ENCODE measurements at regions not wholly inside any gene's neighbourhood (a gene's known extent, or its start where the extent isn't known, plus 50 kb on each side); places are given as distances from the start of the nearest gene placed in this dataset.

DNA sequence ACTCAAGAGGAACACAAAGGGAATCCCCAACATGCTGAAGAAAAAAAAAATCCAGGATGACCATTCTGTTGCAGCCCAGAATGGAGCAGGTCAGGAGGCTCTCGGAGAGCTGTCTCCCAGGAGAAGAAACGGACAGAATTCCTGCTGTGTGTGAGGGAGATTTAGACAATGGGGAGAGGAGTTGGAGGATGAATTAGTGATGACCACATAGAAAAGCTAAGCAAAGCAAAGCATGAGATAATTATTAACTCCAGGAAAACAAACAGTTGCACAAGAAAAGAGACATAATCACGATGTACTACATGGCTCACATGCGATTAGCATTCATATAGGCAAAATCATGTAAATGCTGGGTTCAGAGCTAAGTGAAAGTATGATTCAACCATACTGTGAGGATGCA is 61.1 kb upstream of the SMYD2 start:
- Histone ChIP-seq H3K79me2 (ENCODE audit: insufficient read depth, low read depth, low read length) (no peaks in the 10 kb centered on the region), H3K9me2 (ENCODE audit: insufficient read depth, low read length) (no peaks in the 10 kb centered on the region), H3K4me3 (ENCODE audit: low read depth, low read length, poor library complexity, severe bottlenecking) (no peak overlapping the region), H3K36me3 (ENCODE audit: insufficient read depth, low read length) (no peaks in the 10 kb centered on the region), H3K4me1 (ENCODE audit: insufficient read depth, low read length, poor library complexity, severe bottlenecking) (no peaks in the 10 kb centered on the region), H3K9me3 (ENCODE audit: low read length) (no peaks in the 10 kb centered on the region), H2AFZ (ENCODE audit: low read length) (no peak overlapping the region), H4K20me1 (ENCODE audit: insufficient read depth, low read length) (no peaks in the 10 kb centered on the region), H3K27ac (ENCODE audit: low read depth, low read length, poor library complexity, severe bottlenecking) (no peak overlapping the region), H3K4me2 (ENCODE audit: low read length) (no peak overlapping the region)
- TF ChIP-seq, protein P1, sequence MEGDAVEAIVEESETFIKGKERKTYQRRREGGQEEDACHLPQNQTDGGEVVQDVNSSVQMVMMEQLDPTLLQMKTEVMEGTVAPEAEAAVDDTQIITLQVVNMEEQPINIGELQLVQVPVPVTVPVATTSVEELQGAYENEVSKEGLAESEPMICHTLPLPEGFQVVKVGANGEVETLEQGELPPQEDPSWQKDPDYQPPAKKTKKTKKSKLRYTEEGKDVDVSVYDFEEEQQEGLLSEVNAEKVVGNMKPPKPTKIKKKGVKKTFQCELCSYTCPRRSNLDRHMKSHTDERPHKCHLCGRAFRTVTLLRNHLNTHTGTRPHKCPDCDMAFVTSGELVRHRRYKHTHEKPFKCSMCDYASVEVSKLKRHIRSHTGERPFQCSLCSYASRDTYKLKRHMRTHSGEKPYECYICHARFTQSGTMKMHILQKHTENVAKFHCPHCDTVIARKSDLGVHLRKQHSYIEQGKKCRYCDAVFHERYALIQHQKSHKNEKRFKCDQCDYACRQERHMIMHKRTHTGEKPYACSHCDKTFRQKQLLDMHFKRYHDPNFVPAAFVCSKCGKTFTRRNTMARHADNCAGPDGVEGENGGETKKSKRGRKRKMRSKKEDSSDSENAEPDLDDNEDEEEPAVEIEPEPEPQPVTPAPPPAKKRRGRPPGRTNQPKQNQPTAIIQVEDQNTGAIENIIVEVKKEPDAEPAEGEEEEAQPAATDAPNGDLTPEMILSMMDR (conservative IDR thresholded peaks at IDR 0.05; ENCODE audit: low read length): no peak
- no peak for TF ChIP-seq EZH2phosphoT487 (IDR thresholded peaks at IDR 0.05; ENCODE audit: borderline replicate concordance, low read depth, low read length)
- intact Hi-C loops (cut with micrococcal nuclease; ENCODE audit: unreplicated experiment): loop anchor here (5.0 kb wide), 1 partner anchor 367 kb away; no protein-coding TSS in a partner anchor
- DNase-seq (ENCODE audit: low spot score): no peak
- ChIA-PET POLR2A (interaction anchor here (1.0 kb wide), 1 partner anchor 10 kb away, joined by 3 read pairs; no protein-coding TSS in a partner anchor), CTCF (ENCODE audit: unreplicated experiment) (no interaction called here)
- BruUV-seq (replicated peaks): no TSS peak

DNA sequence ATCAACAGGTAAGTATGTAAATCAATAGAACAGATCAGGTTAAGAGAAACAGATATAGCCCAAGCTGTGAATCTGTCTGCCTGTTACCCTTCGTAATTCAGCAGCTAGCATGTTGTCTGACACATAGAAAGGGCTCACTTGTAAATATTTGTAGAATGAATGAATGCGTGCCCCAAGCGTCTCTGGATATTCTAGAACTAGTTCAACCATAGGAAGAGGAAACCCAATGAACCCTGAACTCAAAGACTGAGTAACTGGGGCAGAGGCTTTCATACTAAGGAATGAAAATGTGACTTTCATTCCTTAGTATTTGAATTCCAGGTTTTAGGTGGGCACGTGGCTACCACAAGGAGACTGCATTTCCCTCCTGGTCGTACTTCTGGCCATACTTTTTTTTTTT is 60.1 kb upstream of the SMYD2 start:
- intact Hi-C loops (cut with micrococcal nuclease; ENCODE audit: unreplicated experiment): no loop called here
- no peak for DNase-seq (ENCODE audit: low spot score)
- CTCF ChIA-PET (ENCODE audit: unreplicated experiment): no interaction called here

More for the DNA sequence above, 60.1 kb upstream of the SMYD2 start:
- H3K27ac ChIP-seq (ENCODE audit: low read depth, low read length, poor library complexity, severe bottlenecking): no peak overlapping the region
- no peaks in the 10 kb centered on the region for H4K20me1 ChIP-seq (ENCODE audit: insufficient read depth, low read length)
- H3K4me3 ChIP-seq (ENCODE audit: low read depth, low read length, poor library complexity, severe bottlenecking): no peak overlapping the region
- no peaks in the 10 kb centered on the region for H3K79me2 ChIP-seq (ENCODE audit: insufficient read depth, low read depth, low read length)
- no peaks in the 10 kb centered on the region for H3K36me3 ChIP-seq (ENCODE audit: insufficient read depth, low read length)
- BruUV-seq (replicated peaks): no TSS peak
- no peak overlapping the region for H3K4me2 ChIP-seq (ENCODE audit: low read length)
- TF ChIP-seq, protein P1 (conservative IDR thresholded peaks at IDR 0.05; ENCODE audit: low read length): no peak
- no peak for TF ChIP-seq EZH2phosphoT487 (IDR thresholded peaks at IDR 0.05; ENCODE audit: borderline replicate concordance, low read depth, low read length)
- POLR2A ChIA-PET: interaction anchor here (1.0 kb wide), 1 partner anchor 11 kb away, joined by 3 read pairs; no protein-coding TSS in a partner anchor
- H3K4me1 ChIP-seq (ENCODE audit: insufficient read depth, low read length, poor library complexity, severe bottlenecking): no peaks in the 10 kb centered on the region
- no peak overlapping the region for H2AFZ ChIP-seq (ENCODE audit: low read length)
- no peaks in the 10 kb centered on the region for H3K9me2 ChIP-seq (ENCODE audit: insufficient read depth, low read length)
- no peaks in the 10 kb centered on the region for H3K9me3 ChIP-seq (ENCODE audit: low read length)

Data from OCI-LY7 (cell line).